Common myeloid progenitor, CD34-positive (primary cell): ENCODE measurements at regions not wholly inside any gene's neighbourhood (a gene's known extent, or its start where the extent isn't known, plus 50 kb on each side); places are given as distances from the start of the nearest gene placed in this dataset.

ENCODE experiments used
- CTCF ChIA-PET: fragments of 350-600 bp; sonication (Branson Sonifier 250); formaldehyde crosslinking; loops from one replicate; lab custom pipeline; 2021; ENCODE audit warnings: antibody characterized with exemption; lab: Charles Lee
- POLR2A ChIA-PET: fragments of 350-600 bp; sonication (Branson Sonifier 250); formaldehyde crosslinking; loops from one replicate; lab custom pipeline; 2021; ENCODE audit warnings: antibody characterized with exemption; lab: Charles Lee
- DNase-seq, 3 donors: peaks; one replicate each; pipeline versions ENCODE4 v3.0.0 to v3.0.0-alpha.2; 2013
- H3K27ac ChIP-seq, 2 experiments: 1 replicate in 1 of 2; 2 replicates in 1 of 2; pipeline ENCODE4 v1.7.0; 2013; ENCODE audit warnings: inconsistent platforms in 2 of 2, low read length in 2 of 2, mild to moderate bottlenecking in 2 of 2, low read depth in 1 of 2, moderate library complexity in 1 of 2; ENCODE audit not compliant: severe bottlenecking in 2 of 2, insufficient read depth in 1 of 2, poor library complexity in 1 of 2
- H3K27me3 ChIP-seq, 5 experiments: replicated peaks in 2 of 5; 1 replicate in 3 of 5; 2 replicates in 2 of 5; pipeline versions ENCODE4 v1.6.1 to v1.7.0; 2013; ENCODE audit warnings: low read length in 4 of 5, mild to moderate bottlenecking in 2 of 5, moderate library complexity in 2 of 5, inconsistent platforms in 1 of 5; ENCODE audit not compliant: insufficient read depth in 5 of 5, control insufficient read depth in 4 of 5
- H3K36me3 ChIP-seq, 4 experiments: 1 replicate in 2 of 4; 2 replicates in 2 of 4; pipeline versions ENCODE4 v1.6.1 to v1.7.0; 2013; ENCODE audit warnings: low read length in 3 of 4, control low read depth in 1 of 4, mild to moderate bottlenecking in 1 of 4; ENCODE audit not compliant: control insufficient read depth in 4 of 4, insufficient read depth in 4 of 4
- H3K4me1 ChIP-seq, 4 experiments: 1 replicate in 3 of 4; 2 replicates in 1 of 4; pipeline versions ENCODE4 v1.6.1 to v1.7.1; 2013; ENCODE audit warnings: low read length in 3 of 4, mild to moderate bottlenecking in 3 of 4, control low read depth in 1 of 4, inconsistent platforms in 1 of 4, moderate library complexity in 1 of 4; ENCODE audit not compliant: control insufficient read depth in 4 of 4, insufficient read depth in 4 of 4; ENCODE audit errors: control extremely low read depth in 1 of 4
- H3K4me3 ChIP-seq, 7 experiments: 1 replicate in 4 of 7; 2 replicates in 3 of 7; pipeline versions ENCODE4 v1.5.1 to v1.7.0; 2013; ENCODE audit warnings: mild to moderate bottlenecking in 7 of 7, low read length in 6 of 7, moderate library complexity in 6 of 7, inconsistent platforms in 2 of 7, low read depth in 2 of 7, control low read depth in 1 of 7; ENCODE audit not compliant: insufficient read depth in 4 of 7, control insufficient read depth in 1 of 7; ENCODE audit errors: extremely low read depth in 1 of 7
- H3K9me3 ChIP-seq, 5 experiments: 1 replicate in 4 of 5; 2 replicates in 1 of 5; pipeline versions ENCODE4 v1.6.1 to v1.7.1; 2013; ENCODE audit warnings: low read length in 4 of 5, mild to moderate bottlenecking in 2 of 5, inconsistent platforms in 1 of 5, low read depth in 1 of 5, moderate library complexity in 1 of 5; ENCODE audit not compliant: control insufficient read depth in 4 of 5, insufficient read depth in 2 of 5; ENCODE audit errors: control extremely low read depth in 1 of 5
- WGBS: methylation state at CpG from one replicate; pipeline ENCODE4 v1.1.5; 2013; ENCODE audit not compliant: insufficient coverage; 5-methylcytosine and 5-hydroxymethylcytosine counted together

DNA sequence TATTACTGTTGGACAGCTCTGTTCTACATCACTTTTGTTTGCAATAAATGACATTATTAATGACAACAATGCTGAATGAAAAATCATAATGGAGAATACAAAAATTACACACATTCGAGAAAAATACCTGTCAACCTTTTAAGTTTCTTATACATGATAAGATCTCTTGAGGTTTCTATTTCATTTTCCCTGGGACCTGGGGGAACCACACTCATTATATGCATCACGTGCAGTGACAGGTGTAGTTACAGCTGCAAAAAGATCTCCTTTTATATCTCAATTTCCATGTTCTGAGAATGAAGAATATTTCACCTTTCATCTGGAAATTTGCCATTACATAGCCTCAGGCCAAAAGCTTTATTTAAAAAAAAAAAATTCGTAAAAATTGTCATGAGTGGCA is 1347.0 kb upstream of the AGA start:
- CTCF ChIA-PET, result interaction anchor here (0.8 kb wide), 1 partner anchor 9 kb away, joined by 3 read pairs; no protein-coding TSS in a partner anchor

DNA sequence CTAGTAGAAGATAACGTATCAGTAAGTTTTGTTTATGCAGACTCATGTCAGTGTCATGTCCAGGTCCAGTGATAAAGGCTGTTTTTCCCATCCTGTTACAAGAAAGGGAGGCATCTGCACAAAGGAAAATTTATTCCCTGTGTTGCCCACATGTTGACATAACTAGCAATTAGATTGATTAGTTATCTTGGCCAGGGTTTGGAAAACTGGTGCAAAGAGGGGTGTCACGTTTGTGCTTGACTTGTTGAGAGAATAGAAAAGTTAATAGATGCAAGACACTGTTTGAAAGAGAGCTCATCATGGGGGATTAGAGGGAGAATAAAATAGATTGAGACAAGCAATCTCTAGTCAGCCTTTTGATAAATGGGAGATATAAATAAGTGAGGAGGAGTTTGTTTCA is 1357.0 kb upstream of the AGA start:
- DNase-seq, result no peak
- WGBS, result 100% methylated on average over 1 of the region's 2 CpGs
- Histone ChIP-seq H3K4me1 (peaks cover 0 to 6% (median 0%) of the 10 kb centered on the region in 4 experiments), H3K4me3 (no peak overlapping the region), H3K9me3 (no peaks in the 10 kb centered on the region), H3K27ac (no peak overlapping the region), H3K27me3 (no peaks in the 10 kb centered on the region), H3K36me3 (no peaks in the 10 kb centered on the region)
- CTCF ChIA-PET, result no interaction called here
- POLR2A ChIA-PET, result no interaction called here

More for the DNA sequence above, 1347.0 kb upstream of the AGA start:
- Histone ChIP-seq H3K4me3 (no peak overlapping the region), H3K36me3 (no peaks in the 10 kb centered on the region), H3K27ac (no peak overlapping the region), H3K27me3 (no peaks in the 10 kb centered on the region), H3K4me1 (peaks cover 0 to 4% (median 0%) of the 10 kb centered on the region in 4 experiments), H3K9me3 (no peaks in the 10 kb centered on the region)
- no peak for DNase-seq
- POLR2A ChIA-PET, result interaction anchor here (0.6 kb wide), 1 partner anchor 1831 kb away, joined by 3 read pairs; no protein-coding TSS in a partner anchor
- WGBS, result 100% methylated on average over 2 of the region's 3 CpGs

DNA sequence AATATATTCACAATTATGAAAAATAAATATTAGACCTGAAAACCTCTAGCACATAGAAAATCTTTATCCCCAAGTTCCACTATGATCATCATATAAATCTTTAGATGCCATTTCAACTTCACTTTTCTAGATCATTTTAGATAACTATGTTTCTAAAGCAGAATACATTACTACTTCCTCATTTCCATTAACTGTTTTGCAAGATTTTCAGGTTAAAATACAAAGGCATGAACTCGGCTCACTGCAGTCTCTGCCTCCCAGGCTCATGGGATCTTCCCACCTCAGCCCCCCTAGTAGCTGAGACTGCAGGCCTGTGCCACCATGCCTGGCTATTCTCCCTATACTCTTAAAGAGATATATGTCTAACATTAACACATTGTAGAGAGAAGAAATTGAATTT is 1365.9 kb upstream of the AGA start:
- DNase-seq, result peak in 2 of 3 donors; percentile 54 to 69
- H3K4me1 ChIP-seq, result peaks cover 6 to 28% (median 12%) of the 10 kb centered on the region in 4 experiments
- ChIA-PET POLR2A (no interaction called here), CTCF (no interaction called here)
- H3K27ac ChIP-seq, result no peak overlapping the region
- H3K27me3 ChIP-seq, result no peaks in the 10 kb centered on the region
- no CpG with 5 or more reads among the region's 1 CpG for WGBS
- no peaks in the 10 kb centered on the region for H3K36me3 ChIP-seq
- H3K4me3 ChIP-seq, result no peak overlapping the region
- H3K9me3 ChIP-seq, result no peaks in the 10 kb centered on the region

DNA sequence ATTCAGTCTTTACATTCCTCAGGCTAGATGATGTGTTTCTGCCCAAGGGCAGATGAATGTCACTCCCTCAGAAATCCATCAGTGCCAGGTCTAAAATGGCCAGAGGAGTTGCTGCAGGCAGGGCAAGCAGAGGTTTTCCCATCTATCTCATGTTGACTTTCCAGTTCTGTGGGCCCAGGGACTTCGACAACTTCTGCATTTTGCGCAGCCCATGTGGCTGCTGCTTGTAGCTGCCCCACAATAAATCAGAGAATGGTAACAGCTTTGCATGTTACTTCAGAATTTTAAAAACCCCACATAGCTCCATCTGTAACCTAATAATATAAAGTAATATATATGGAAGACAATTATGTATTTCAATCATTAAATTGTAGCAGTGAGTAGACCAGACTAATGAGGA is 1367.7 kb upstream of the AGA start:
- H3K9me3 ChIP-seq, result no peaks in the 10 kb centered on the region
- H3K27ac ChIP-seq, result no peak overlapping the region
- no peak overlapping the region for H3K4me3 ChIP-seq
- WGBS, result 16% methylated on average over 2 of the region's 2 CpGs
- H3K4me1 ChIP-seq, result peaks cover 6 to 28% (median 12%) of the 10 kb centered on the region in 4 experiments
- ChIA-PET CTCF (no interaction called here), POLR2A (no interaction called here)
- H3K36me3 ChIP-seq, result no peaks in the 10 kb centered on the region
- no peaks in the 10 kb centered on the region for H3K27me3 ChIP-seq
- DNase-seq, result peak; percentile 19 to 80 (median 71)

DNA sequence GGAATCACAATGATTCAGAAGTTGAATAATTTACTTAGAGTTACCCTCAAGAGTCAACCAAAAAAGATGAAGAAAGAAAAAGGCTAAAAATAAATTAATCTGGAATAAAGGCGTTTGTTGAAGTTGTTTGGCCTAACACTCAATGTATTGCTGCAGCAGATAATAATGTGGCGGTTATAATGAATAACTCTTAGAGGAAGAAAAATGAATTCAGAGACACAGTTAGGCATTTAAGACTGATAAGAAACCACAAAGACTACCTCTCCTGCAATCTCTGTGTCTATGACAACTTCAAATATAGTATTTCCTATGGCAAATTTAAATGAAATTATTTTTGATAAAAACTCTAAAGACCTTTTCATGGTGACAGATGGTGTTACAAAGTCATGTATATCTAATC is 1369.1 kb upstream of the AGA start:
- DNase-seq, result peak in 2 of 3 donors; percentile 43 to 69
- Histone ChIP-seq H3K36me3 (no peaks in the 10 kb centered on the region), H3K27me3 (no peaks in the 10 kb centered on the region), H3K9me3 (no peaks in the 10 kb centered on the region), H3K4me1 (peaks cover 6 to 28% (median 12%) of the 10 kb centered on the region in 4 experiments), H3K27ac (no peak overlapping the region), H3K4me3 (no peak overlapping the region)
- ChIA-PET POLR2A (no interaction called here), CTCF (no interaction called here)
- no CpG with 5 or more reads among the region's 2 CpGs for WGBS

DNA sequence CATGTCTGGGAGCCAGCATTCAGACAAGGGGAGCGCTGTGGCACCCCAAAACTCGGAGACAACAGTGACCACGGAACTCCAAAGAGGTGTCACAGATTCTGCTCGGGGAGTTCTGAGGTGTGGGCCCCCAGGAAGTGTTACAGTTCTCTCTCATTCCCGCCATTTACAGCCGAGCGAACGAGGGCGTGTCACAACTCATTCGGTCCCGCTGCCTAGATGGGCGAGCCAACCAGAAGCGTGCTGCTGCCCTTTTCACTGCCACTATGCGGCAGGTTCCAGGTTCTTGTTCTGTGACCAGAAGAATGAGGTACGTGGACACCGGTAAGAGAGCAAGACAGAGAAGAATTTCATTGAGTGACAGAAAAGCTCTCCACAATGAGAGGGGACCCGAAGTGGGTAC is 1370.6 kb upstream of the AGA start:
- ChIA-PET CTCF (no interaction called here), POLR2A (no interaction called here)
- no peak overlapping the region for H3K27ac ChIP-seq
- H3K36me3 ChIP-seq, result no peaks in the 10 kb centered on the region
- peaks cover 6 to 28% (median 11%) of the 10 kb centered on the region in 4 experiments for H3K4me1 ChIP-seq
- no peaks in the 10 kb centered on the region for H3K9me3 ChIP-seq
- no peak for DNase-seq
- WGBS, result over 99% methylated on average over 17 of the region's 17 CpGs
- H3K4me3 ChIP-seq, result no peak overlapping the region
- no peaks in the 10 kb centered on the region for H3K27me3 ChIP-seq

DNA sequence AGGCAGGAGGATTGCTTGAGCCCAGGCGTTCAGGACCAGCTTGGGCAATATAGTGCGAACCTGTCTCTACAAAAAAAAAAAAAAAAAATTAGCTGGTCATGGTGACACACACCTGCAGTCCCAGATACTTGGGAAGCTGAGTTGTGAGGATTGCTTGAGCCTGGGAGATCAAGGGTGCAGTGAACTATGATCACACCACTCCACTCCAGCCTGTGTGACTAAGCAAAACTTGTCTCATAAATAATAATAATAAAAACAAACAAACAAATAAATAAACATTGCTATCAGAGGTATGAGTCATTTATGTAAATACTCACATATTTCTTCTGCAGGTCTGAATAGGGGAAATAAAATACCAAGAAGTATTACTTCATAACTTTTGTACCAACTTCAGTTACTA is 1372.7 kb upstream of the AGA start:
- Histone ChIP-seq H3K36me3 (no peaks in the 10 kb centered on the region), H3K27ac (no peak overlapping the region), H3K4me3 (no peak overlapping the region), H3K4me1 (peaks cover 0 to 18% (median 4%) of the 10 kb centered on the region in 4 experiments), H3K27me3 (no peaks in the 10 kb centered on the region), H3K9me3 (no peaks in the 10 kb centered on the region)
- ChIA-PET CTCF (no interaction called here), POLR2A (interaction anchor here (0.6 kb wide), 1 partner anchor 550 kb away, joined by 3 read pairs; no protein-coding TSS in a partner anchor)
- DNase-seq, result no peak
- 100% methylated on average over 2 of the region's 2 CpGs for WGBS
